HEK293 (cell line): ENCODE measurements at regions not wholly inside any gene's neighbourhood (a gene's known extent, or its start where the extent isn't known, plus 50 kb on each side); places are given as distances from the start of the nearest gene placed in this dataset.

Source experiments
- CTCF ChIA-PET: fragments of 350-600 bp; formaldehyde crosslinking; extraction: SDS; loops from one replicate; lab custom pipeline; 2021; ENCODE audit warnings: antibody characterized with exemption; lab: Yijun Ruan, JAX
- POLR2A ChIA-PET: fragments of 300-600 bp; formaldehyde crosslinking; extraction: SDS; loops from one replicate; lab custom pipeline; 2020; ENCODE audit warnings: antibody characterized with exemption, inconsistent platforms; lab: Yijun Ruan, JAX
- H3K27ac ChIP-seq: fragments of 200-500 bp; sonication (Bioruptor generic); 2 replicates; pipeline ENCODE4 v1.5.1; 2014; ENCODE audit warnings: low read depth, low read length, control low read depth, inconsistent platforms; ENCODE audit errors: extremely low read depth
- H3K36me3 ChIP-seq, 2 experiments: fragments of 200-500 bp in 1 of 2; sonication (Bioruptor generic) in 1 of 2; 1 replicate in 1 of 2; 2 replicates in 1 of 2; pipeline ENCODE4 v1.5.1; 2014 to 2017; ENCODE audit warnings: inconsistent platforms in 2 of 2, low read length in 2 of 2; ENCODE audit not compliant: control insufficient read depth in 2 of 2, insufficient read depth in 1 of 2
- H3K4me1 ChIP-seq: fragments of 200-500 bp; sonication (Bioruptor generic); 2 replicates; pipeline ENCODE4 v1.5.1; 2014; ENCODE audit warnings: mild to moderate bottlenecking, low read length, inconsistent platforms; ENCODE audit not compliant: control insufficient read depth, insufficient read depth
- H3K4me3 ChIP-seq: 2 replicates; pipeline ENCODE4 v1.5.1; 2011; ENCODE audit warnings: low read depth, mild to moderate bottlenecking, control low read depth, low read length, moderate library complexity
- H3K9me3 ChIP-seq: fragments of 200-500 bp; sonication (Bioruptor generic); 2 replicates; pipeline ENCODE4 v1.5.1; 2014; ENCODE audit warnings: low read depth, low read length, inconsistent platforms; ENCODE audit not compliant: control insufficient read depth, insufficient read depth
- REST ChIP-seq: fragments of 450-650 bp; formaldehyde crosslinking; IDR thresholded peaks from 2 replicates; pipeline ENCODE4 v1.5.1; 2016; ENCODE audit warnings: missing biosample characterization, missing genetic modification characterization
- SCRT2 ChIP-seq: fragments of 450-650 bp; formaldehyde crosslinking; IDR thresholded peaks from 2 replicates; pipeline ENCODE4 v1.5.1; 2016; ENCODE audit warnings: missing biosample characterization, missing genetic modification characterization
- SP7 ChIP-seq: fragments of 450-650 bp; formaldehyde crosslinking; IDR thresholded peaks from 2 replicates; pipeline ENCODE4 v1.5.1; 2016; ENCODE audit warnings: missing biosample characterization, missing genetic modification characterization
- YY1 ChIP-seq: fragments of 450-650 bp; formaldehyde crosslinking; IDR thresholded peaks from 2 replicates; pipeline ENCODE4 v1.5.1; 2018; ENCODE audit warnings: missing biosample characterization, missing genetic modification characterization
- ZBTB20 ChIP-seq: fragments of 450-650 bp; formaldehyde crosslinking; IDR thresholded peaks from 2 replicates; pipeline ENCODE4 v1.5.1; 2016; ENCODE audit warnings: missing biosample characterization, missing genetic modification characterization
- ZNF10 ChIP-seq: fragments of 450-650 bp; formaldehyde crosslinking; IDR thresholded peaks from 2 replicates; pipeline ENCODE4 v1.5.1; 2017; ENCODE audit warnings: missing biosample characterization, missing genetic modification characterization
- ZNF16 ChIP-seq: fragments of 450-650 bp; formaldehyde crosslinking; IDR thresholded peaks from 2 replicates; pipeline ENCODE4 v1.5.1; 2016; ENCODE audit warnings: low read depth, missing biosample characterization, missing genetic modification characterization
- ZNF169 ChIP-seq: fragments of 450-650 bp; formaldehyde crosslinking; IDR thresholded peaks from 2 replicates; pipeline ENCODE4 v1.5.1; 2016; ENCODE audit warnings: missing biosample characterization, missing genetic modification characterization
- ZNF433 ChIP-seq: fragments of 450-650 bp; formaldehyde crosslinking; IDR thresholded peaks from 2 replicates; pipeline ENCODE4 v1.5.1; 2016; ENCODE audit warnings: missing biosample characterization, missing genetic modification characterization, low read depth
- ZNF514 ChIP-seq: fragments of 450-650 bp; formaldehyde crosslinking; IDR thresholded peaks from 2 replicates; pipeline ENCODE4 v1.5.1; 2016; ENCODE audit warnings: missing biosample characterization, missing genetic modification characterization
- ZNF580 ChIP-seq: fragments of 450-650 bp; formaldehyde crosslinking; IDR thresholded peaks from 2 replicates; pipeline ENCODE4 v1.5.1; 2016; ENCODE audit warnings: missing biosample characterization, missing genetic modification characterization
- ZNF664 ChIP-seq: fragments of 450-650 bp; formaldehyde crosslinking; IDR thresholded peaks from 2 replicates; pipeline ENCODE4 v1.5.1; 2016; ENCODE audit warnings: missing biosample characterization, missing genetic modification characterization
- ZNF768 ChIP-seq: fragments of 450-650 bp; formaldehyde crosslinking; IDR thresholded peaks from 2 replicates; pipeline ENCODE4 v1.5.1; 2018; ENCODE audit warnings: missing biosample characterization, mild to moderate bottlenecking, missing genetic modification characterization
- ZSCAN23 ChIP-seq: fragments of 450-650 bp; formaldehyde crosslinking; IDR thresholded peaks from 2 replicates; pipeline ENCODE4 v1.5.1; 2016; ENCODE audit warnings: missing biosample characterization, missing genetic modification characterization

GRCh38 chr16:76665571-76666275 is 388.5 kb downstream of the CNTNAP4 start (continued):
- TF ChIP-seq REST (tag by site-specific recombination), result no peak
- no peak for TF ChIP-seq SCRT2 (tag by site-specific recombination)
- no peak for TF ChIP-seq YY1 (tag by site-specific recombination)

- H3K4me3 ChIP-seq, result no peak overlapping the region
- no peaks in the 10 kb centered on the region for H3K36me3 ChIP-seq
- no peak for TF ChIP-seq ZNF664 (tag by site-specific recombination)
- TF ChIP-seq ZNF10 (tag by site-specific recombination), result peak; percentile 52; the same call in 1 of the 2 replicates
- ChIA-PET POLR2A (no interaction called here), CTCF (no interaction called here)
- H3K27ac ChIP-seq, result no peak overlapping the region
- H3K9me3 ChIP-seq, result no peaks in the 10 kb centered on the region
- no peaks in the 10 kb centered on the region for H3K4me1 ChIP-seq
These were observed 391.1 kb downstream of the CNTNAP4 start for GRCh38 chr16:76668207-76668725.

GRCh38 chr16:76669288-76669687 is 392.1 kb downstream of the CNTNAP4 start:
- H3K9me3 ChIP-seq, result no peaks in the 10 kb centered on the region
- POLR2A ChIA-PET, result no interaction called here
- CTCF ChIA-PET, result no interaction called here
- no peak for TF ChIP-seq ZNF664 (tag by site-specific recombination)
- TF ChIP-seq SP7 (tag by site-specific recombination), result no peak
- TF ChIP-seq ZNF768 (tag by site-specific recombination), result no peak
- no peak for TF ChIP-seq ZBTB20 (tag by site-specific recombination)
- TF ChIP-seq ZNF16 (tag by site-specific recombination), result no peak
- no peak for TF ChIP-seq ZNF433
- TF ChIP-seq ZNF169, result no peak
- no peak for TF ChIP-seq ZSCAN23
- TF ChIP-seq ZNF580 (tag by site-specific recombination), result no peak
- no peak overlapping the region for H3K27ac ChIP-seq
- no peaks in the 10 kb centered on the region for H3K4me1 ChIP-seq
- no peaks in the 10 kb centered on the region for H3K36me3 ChIP-seq
- H3K4me3 ChIP-seq, result no peak overlapping the region

- no peak overlapping the region for H3K27ac ChIP-seq
- H3K36me3 ChIP-seq, result no peaks in the 10 kb centered on the region
- H3K4me3 ChIP-seq, result no peak overlapping the region
- no peaks in the 10 kb centered on the region for H3K4me1 ChIP-seq
- no peak for TF ChIP-seq ZNF514 (tag by site-specific recombination)
- no peak for TF ChIP-seq SP7 (tag by site-specific recombination)
- TF ChIP-seq, all 188 proteins: peak for 0
- ChIA-PET POLR2A (no interaction called here), CTCF (no interaction called here)
- H3K9me3 ChIP-seq, result no peaks in the 10 kb centered on the region
These were observed 393.1 kb downstream of the CNTNAP4 start for GRCh38 chr16:76670125-76670857.
